HepG2 (cell line): ENCODE measurements at regions not wholly inside any gene's neighbourhood (a gene's known extent, or its start where the extent isn't known, plus 50 kb on each side); places are given as distances from the start of the nearest gene placed in this dataset.

Experiments
- ATF1 ChIP-seq: IDR thresholded peaks from 2 replicates; pipeline ENCODE4 v1.6.1; 2016; ENCODE audit warnings: mild to moderate bottlenecking, control low read depth
- CTCF ChIP-seq: sonication (generic); formaldehyde crosslinking; IDR thresholded peaks from 2 replicates; pipeline ENCODE4 v1.5.0; 2020; ENCODE audit warnings: mild to moderate bottlenecking, missing genetic modification reagents, moderate library complexity
- KDM5A ChIP-seq: fragments of 200-600 bp; sonication (generic); IDR thresholded peaks from 2 replicates; pipeline ENCODE4 v1.7.0; 2018; ENCODE audit warnings: antibody characterized with exemption, mild to moderate bottlenecking, low read length, borderline replicate concordance
- KLF11 ChIP-seq: IDR thresholded peaks from 2 replicates; pipeline ENCODE4 v1.6.1; 2016; ENCODE audit warnings: missing compliant biosample characterization
- NR2F1 ChIP-seq, 2 experiments: fragments of 450-650 bp in 1 of 2; formaldehyde crosslinking in 1 of 2; IDR thresholded peaks; 2 replicates each; pipeline versions ENCODE4 v1.5.0 to v1.6.1; 2016 to 2020; ENCODE audit warnings: mild to moderate bottlenecking in 1 of 2, missing compliant biosample characterization in 1 of 2, missing genetic modification reagents in 1 of 2, moderate library complexity in 1 of 2
- SMARCC2 ChIP-seq: fragments of 450-650 bp; IDR thresholded peaks from 2 replicates; pipeline ENCODE4 v1.6.1; 2017; ENCODE audit warnings: antibody characterized with exemption, mild to moderate bottlenecking
- ZBTB40 ChIP-seq, 2 experiments: fragments of 450-650 bp in 1 of 2; sonication (generic) in 1 of 2; formaldehyde crosslinking in 1 of 2; IDR thresholded peaks; 2 replicates each; pipeline versions ENCODE4 v1.6.1 to v1.8.0; 2016 to 2022; ENCODE audit warnings: antibody characterized with exemption in 1 of 2, mild to moderate bottlenecking in 1 of 2, missing genetic modification reagents in 1 of 2
- ZBTB42 ChIP-seq: sonication (generic); formaldehyde crosslinking; IDR thresholded peaks from 2 replicates; pipeline ENCODE4 v1.5.0; 2020; ENCODE audit warnings: mild to moderate bottlenecking, missing genetic modification reagents
- ZNF205 ChIP-seq: IDR thresholded peaks from 2 replicates; pipeline ENCODE4 v1.6.1; 2018; ENCODE audit warnings: missing biosample characterization, missing genetic modification reagents
- TF ChIP-seq, protein P1 (sequence below): IDR thresholded peaks from 2 replicates; pipeline ENCODE4 v1.6.1; 2012; ENCODE audit warnings: low read length, improper control_type of control experiment

GRCh38 chr2:31704561-31705212, 123.9 kb upstream of the SRD5A2 start:
- TF ChIP-seq SMARCC2 (no peak), NR2F1 (CRISPR knock-in tag; IDR thresholded peaks at IDR 0.05) (no peak), ZNF205 (CRISPR knock-in tag) (no peak), KDM5A (no peak), KLF11 (CRISPR knock-in tag) (no peak), ZBTB40 (IDR thresholded peaks at IDR 0.05) (no peak), ZBTB40 (CRISPR knock-in tag; IDR thresholded peaks at IDR 0.05) (no peak), CTCF (CRISPR knock-in tag) (no peak), ATF1 (CRISPR knock-in tag) (no peak), ZBTB42 (CRISPR knock-in tag) (no peak)
- TF ChIP-seq, protein P1, sequence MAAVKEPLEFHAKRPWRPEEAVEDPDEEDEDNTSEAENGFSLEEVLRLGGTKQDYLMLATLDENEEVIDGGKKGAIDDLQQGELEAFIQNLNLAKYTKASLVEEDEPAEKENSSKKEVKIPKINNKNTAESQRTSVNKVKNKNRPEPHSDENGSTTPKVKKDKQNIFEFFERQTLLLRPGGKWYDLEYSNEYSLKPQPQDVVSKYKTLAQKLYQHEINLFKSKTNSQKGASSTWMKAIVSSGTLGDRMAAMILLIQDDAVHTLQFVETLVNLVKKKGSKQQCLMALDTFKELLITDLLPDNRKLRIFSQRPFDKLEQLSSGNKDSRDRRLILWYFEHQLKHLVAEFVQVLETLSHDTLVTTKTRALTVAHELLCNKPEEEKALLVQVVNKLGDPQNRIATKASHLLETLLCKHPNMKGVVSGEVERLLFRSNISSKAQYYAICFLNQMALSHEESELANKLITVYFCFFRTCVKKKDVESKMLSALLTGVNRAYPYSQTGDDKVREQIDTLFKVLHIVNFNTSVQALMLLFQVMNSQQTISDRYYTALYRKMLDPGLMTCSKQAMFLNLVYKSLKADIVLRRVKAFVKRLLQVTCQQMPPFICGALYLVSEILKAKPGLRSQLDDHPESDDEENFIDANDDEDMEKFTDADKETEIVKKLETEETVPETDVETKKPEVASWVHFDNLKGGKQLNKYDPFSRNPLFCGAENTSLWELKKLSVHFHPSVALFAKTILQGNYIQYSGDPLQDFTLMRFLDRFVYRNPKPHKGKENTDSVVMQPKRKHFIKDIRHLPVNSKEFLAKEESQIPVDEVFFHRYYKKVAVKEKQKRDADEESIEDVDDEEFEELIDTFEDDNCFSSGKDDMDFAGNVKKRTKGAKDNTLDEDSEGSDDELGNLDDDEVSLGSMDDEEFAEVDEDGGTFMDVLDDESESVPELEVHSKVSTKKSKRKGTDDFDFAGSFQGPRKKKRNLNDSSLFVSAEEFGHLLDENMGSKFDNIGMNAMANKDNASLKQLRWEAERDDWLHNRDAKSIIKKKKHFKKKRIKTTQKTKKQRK = no peak
